ENCODE measurements at regions not wholly inside any gene's neighbourhood (a gene's known extent, or its start where the extent isn't known, plus 50 kb on each side); places are given as distances from the start of the nearest gene placed in this dataset.

GRCh38 chr5:4831325-4831724 is 308.8 kb upstream of the ADAMTS16 start:
- DNase-seq (ENCODE audit: low read depth) = no peak

DNA sequence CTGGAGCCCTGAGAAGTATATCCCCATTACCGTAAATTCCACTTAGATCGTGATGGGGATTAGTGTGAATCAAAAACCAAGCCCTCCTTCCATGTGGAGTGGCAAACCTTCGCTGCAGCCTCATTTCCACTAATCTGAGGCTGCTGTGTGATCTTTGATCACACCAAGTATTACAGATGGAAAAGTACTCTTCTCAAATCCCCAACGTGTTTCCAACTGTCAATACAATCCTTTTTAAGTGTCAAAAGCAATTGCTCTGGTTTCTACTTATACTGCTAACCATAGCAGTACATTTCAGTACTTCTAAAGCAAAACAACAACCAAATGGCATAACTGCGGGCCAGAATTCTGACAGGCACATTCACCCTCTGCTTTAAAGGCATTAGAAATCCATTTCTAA is 307.7 kb upstream of the ADAMTS16 start:
- no peak for DNase-seq (ENCODE audit: low read depth)

DNA sequence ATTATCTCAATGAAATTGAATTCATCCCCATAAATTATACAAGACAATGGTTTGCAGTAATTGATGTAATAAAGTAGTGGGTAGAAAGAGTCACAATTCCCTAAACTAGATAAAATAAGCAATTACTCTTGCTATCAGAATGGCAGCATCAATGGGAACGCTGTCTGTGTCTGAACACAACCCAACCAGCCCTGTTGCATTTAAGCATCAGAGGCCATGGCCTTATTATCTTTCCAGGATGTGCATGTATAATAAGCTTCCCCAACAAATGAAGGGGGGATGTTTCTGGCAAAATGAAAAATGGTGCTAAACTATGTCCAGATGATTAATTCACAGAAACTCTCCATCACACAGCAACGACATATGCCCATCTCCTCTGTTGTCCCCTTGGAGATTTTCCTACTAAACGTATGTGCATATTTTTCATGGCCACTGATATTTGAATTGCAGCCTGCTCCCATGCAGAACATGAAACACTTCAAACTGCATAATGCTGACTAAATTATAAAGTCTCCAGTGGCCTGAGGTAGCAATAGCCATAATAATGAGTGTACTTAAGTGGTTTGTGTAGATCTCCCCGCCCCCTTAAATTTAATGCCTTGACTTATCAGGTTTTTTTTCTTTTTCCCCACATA is 306.9 kb upstream of the ADAMTS16 start:
- no peak for DNase-seq (ENCODE audit: low read depth)

GRCh38 chr5:4837489-4838058 is 302.6 kb upstream of the ADAMTS16 start:
- no peak for DNase-seq (ENCODE audit: low read depth)

- no peak for DNase-seq (ENCODE audit: low read depth)
These were observed 294.9 kb upstream of the ADAMTS16 start for GRCh38 chr5:4845221-4845620.

- DNase-seq (ENCODE audit: low read depth) = no peak
These were observed 292.4 kb upstream of the ADAMTS16 start for GRCh38 chr5:4847766-4848165.

DNA sequence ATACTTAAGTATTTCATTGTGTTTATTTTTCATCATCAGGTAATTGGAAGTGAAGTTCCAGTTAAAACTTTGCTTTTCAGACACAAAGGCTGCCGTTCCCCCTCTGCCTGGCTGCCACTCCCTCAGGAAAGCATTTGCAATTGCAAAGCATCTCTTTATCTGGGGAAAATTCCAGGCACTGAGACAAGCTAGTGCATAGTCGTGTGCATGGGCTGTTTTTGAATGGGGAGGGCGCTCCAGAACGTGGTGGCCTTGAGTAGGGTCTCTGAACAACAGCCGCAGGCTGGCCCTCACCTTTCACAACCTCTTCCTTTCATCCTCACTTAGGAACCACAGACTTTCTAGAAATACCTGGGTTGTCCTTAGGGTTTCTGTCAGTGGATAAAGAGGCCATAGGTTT is 285.1 kb upstream of the ADAMTS16 start:
- DNase-seq (ENCODE audit: low read depth) = no peak

GRCh38 chr5:4855880-4856279 is 284.2 kb upstream of the ADAMTS16 start:
- no peak for DNase-seq (ENCODE audit: low read depth)

- no peak for DNase-seq (ENCODE audit: low read depth)
These were observed 282.4 kb upstream of the ADAMTS16 start for GRCh38 chr5:4857761-4858160.

DNA sequence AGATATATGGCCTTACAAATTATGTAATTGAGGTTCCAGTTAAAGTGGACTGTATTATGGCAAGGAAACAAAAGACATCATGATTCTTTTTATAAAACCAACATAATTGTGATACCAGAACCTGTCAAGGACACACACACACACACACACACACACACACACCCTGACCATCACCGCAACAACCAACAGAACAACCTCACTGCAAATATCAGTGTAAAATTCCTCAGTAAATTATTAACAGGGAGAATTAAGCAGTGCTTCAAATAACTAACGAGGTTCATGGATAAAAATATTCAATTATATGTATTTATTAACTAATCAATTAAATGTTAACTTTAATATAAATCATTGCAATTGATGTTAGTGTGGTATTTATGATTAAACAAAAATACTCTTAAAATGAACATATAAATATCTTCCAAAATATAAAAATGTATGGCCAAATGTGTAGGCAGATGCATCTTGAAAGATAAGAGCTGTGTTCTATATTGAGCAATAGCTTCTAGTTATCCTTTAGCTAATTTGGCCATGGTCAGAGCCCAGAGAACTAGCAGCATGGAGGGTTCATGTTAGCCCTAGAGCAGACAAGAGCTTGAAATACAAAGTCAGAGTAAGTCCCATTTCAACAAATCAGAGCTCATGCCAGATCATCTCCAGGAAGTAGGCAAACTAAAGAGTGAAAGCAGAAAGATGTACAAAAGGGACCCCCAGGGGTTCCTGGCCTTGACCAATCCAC is 280.5 kb upstream of the ADAMTS16 start:
- no peak for DNase-seq (ENCODE audit: low read depth)

GRCh38 chr5:4860631-4861030 is 279.5 kb upstream of the ADAMTS16 start:
- DNase-seq (ENCODE audit: low read depth) = no peak

- no peak for DNase-seq (ENCODE audit: low read depth)
These were observed 277.6 kb upstream of the ADAMTS16 start for GRCh38 chr5:4862500-4862899.

- no peak for DNase-seq (ENCODE audit: low read depth)
These were observed 273.9 kb upstream of the ADAMTS16 start for GRCh38 chr5:4866131-4866659.

- DNase-seq (ENCODE audit: low read depth) = no peak
These were observed 273.3 kb upstream of the ADAMTS16 start for GRCh38 chr5:4866817-4867216.

GRCh38 chr5:4868140-4868735 is 271.9 kb upstream of the ADAMTS16 start:
- DNase-seq (ENCODE audit: low read depth) = no peak

DNA sequence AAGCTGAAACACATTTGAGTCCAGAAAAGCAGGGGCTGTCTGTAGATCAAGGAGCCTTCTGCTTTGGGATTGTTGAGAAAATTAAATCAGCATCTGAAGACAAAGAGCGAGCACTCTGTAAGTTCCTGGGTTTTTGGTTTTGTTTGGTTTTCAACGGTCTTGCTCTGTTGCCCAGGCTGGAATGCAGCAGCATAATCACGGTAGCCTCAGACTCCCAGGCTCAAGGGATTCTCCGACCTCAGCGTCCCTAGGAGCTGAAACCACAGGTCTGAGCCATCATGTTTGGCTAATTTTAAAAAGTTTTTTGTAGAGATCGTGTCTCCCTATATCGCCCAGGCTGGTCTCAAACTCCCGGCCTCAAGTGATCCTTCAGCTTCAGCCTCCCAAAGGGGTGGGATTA is 266.5 kb upstream of the ADAMTS16 start:
- DNase-seq (ENCODE audit: low read depth) = no peak

GRCh38 chr5:4874097-4874496 is 266.0 kb upstream of the ADAMTS16 start:
- DNase-seq (ENCODE audit: low read depth) = no peak

- no peak for DNase-seq (ENCODE audit: low read depth)
These were observed 264.2 kb upstream of the ADAMTS16 start for GRCh38 chr5:4875942-4876341.

DNA sequence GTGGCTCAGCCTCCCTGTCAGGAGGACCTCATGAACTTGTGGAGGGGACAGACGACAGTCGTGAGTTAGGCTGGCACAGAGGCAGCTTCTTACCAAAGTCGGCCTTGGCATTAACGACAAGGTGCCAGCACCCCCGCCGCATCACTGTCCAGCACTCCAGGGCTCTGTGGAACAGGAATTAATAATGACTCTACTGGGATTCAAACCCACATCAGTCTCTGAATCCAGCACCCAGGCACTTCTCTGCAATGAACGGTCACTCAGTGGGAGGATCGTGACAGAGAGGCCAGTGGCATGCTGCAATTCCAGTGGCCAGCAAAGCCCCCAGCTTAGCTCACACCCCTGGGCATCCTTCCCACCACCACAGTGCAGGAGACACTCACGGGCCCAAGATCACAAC is 263.3 kb upstream of the ADAMTS16 start:
- DNase-seq (ENCODE audit: low read depth) = no peak

DNA sequence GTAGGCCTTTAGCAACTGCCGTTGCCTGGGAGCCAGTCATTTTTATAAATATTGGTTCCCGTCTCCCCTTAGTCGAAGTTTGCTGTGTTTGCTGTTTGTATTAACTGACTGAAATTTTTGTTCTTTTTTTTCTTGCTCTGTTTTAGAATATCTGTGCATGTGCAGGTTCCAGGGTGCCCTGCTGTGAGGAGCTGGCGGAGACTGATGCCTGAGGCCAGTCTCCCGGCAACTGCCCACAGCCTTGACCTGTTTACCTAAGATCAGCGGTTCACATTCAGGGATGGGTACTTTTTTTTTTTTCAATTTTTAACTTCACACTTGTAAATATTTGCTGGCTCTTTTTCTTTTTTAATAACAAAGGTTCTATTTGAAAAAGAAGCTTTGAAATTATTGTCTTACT is 262.6 kb upstream of the ADAMTS16 start:
- DNase-seq (ENCODE audit: low read depth) = no peak

GRCh38 chr5:4879075-4879474 is 261.1 kb upstream of the ADAMTS16 start:
- no peak for DNase-seq (ENCODE audit: low read depth)

DNA sequence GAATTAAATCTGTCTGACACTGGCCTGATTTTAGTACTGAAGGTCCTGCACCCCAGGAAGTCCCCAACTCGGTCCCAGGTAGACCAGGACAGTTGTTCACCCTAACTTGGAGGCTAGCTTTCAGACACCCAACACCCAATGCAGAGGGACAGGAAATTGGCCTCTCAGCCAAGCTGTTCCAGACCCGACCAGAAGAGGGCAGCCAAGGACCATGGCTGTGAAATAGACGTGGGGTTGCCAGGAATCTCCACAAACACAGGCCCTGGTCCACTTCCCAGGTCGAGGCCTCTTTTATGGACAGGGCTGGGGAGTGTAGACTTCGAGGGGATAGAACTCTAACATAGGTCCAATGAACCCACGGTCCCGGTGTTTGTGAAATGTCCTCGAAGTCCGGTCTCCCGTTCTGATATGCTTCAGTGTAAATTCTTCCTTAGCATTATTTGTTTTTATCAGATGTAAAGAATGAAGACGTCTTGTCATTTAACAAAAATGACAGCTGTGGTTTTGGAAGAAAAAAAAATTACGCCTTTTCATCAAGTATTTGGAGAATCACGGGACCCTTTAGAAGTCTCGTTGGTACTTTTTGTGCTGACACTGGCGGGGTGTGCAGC is 260.3 kb upstream of the ADAMTS16 start:
- DNase-seq (ENCODE audit: low read depth) = peak; percentile 12
